Endodermal cell (in vitro differentiated cells): ENCODE measurements at regions not wholly inside any gene's neighbourhood (a gene's known extent, or its start where the extent isn't known, plus 50 kb on each side); places are given as distances from the start of the nearest gene placed in this dataset.

Experiments
- DNase-seq: peaks from one replicate; pipeline ENCODE4 v3.0.0-alpha.2; 2017
- H3K27ac ChIP-seq: 2 replicates; pipeline ENCODE4 v1.5.1; 2013; ENCODE audit warnings: mild to moderate bottlenecking, low read depth, low read length, moderate library complexity
- H3K27me3 ChIP-seq: 2 replicates; pipeline ENCODE4 v1.6.1; 2013; ENCODE audit warnings: mild to moderate bottlenecking, low read length, moderate library complexity; ENCODE audit not compliant: insufficient read depth, control insufficient read depth, poor library complexity, severe bottlenecking
- H3K36me3 ChIP-seq: 2 replicates; pipeline ENCODE4 v1.7.0; 2013; ENCODE audit warnings: mild to moderate bottlenecking, low read length, moderate library complexity; ENCODE audit not compliant: control insufficient read depth, insufficient read depth
- H3K4me1 ChIP-seq: one replicate; pipeline ENCODE4 v1.7.0; 2013; ENCODE audit warnings: low read length; ENCODE audit not compliant: control insufficient read depth, insufficient read depth
- H3K4me3 ChIP-seq: 2 replicates; pipeline ENCODE4 v1.5.1; 2013; ENCODE audit warnings: mild to moderate bottlenecking, low read length, moderate library complexity
- H3K9ac ChIP-seq: 2 replicates; pipeline ENCODE4 v1.6.1; 2013; ENCODE audit warnings: mild to moderate bottlenecking, low read length, moderate library complexity; ENCODE audit not compliant: poor library complexity, severe bottlenecking; ENCODE audit errors: extremely low read depth
- H3K9me3 ChIP-seq: 2 replicates; pipeline ENCODE4 v1.6.1; 2013; ENCODE audit warnings: mild to moderate bottlenecking, low read length, moderate library complexity; ENCODE audit not compliant: control insufficient read depth
- H3K27ac Mint-ChIP-seq: 2 replicates; pipeline ENCODE4 v1.8.0; 2020; ENCODE audit warnings: mixed read lengths
- H3K27me3 Mint-ChIP-seq: 2 replicates; pipeline ENCODE4 v1.8.0; 2021; ENCODE audit warnings: mild to moderate bottlenecking, mixed read lengths; ENCODE audit not compliant: insufficient read depth
- H3K36me3 Mint-ChIP-seq: 2 replicates; pipeline ENCODE4 v1.8.0; 2020; ENCODE audit warnings: low read depth, mixed read lengths
- H3K4me1 Mint-ChIP-seq: 2 replicates; pipeline ENCODE4 v1.8.0; 2020; ENCODE audit warnings: mixed read lengths
- H3K4me3 Mint-ChIP-seq: 2 replicates; pipeline ENCODE4 v1.8.0; 2020; ENCODE audit warnings: mild to moderate bottlenecking, moderate library complexity, mixed read lengths
- H3K9me3 Mint-ChIP-seq: 2 replicates; pipeline ENCODE4 v1.8.0; 2020; ENCODE audit warnings: mild to moderate bottlenecking, mixed read lengths
- WGBS, 2 experiments: methylation state at CpG; one replicate each; pipeline versions ENCODE4 v1.1.5 to v1.1.7; 2013; ENCODE audit warnings: missing lambda C conversion rate in 2 of 2, mixed read lengths in 1 of 2; ENCODE audit not compliant: insufficient coverage in 1 of 2, insufficient read length in 1 of 2; 5-methylcytosine and 5-hydroxymethylcytosine counted together
- TF ChIP-seq, protein P1 (sequence below): fragments of 200-600 bp; sonication (generic); conservative IDR thresholded peaks from 2 replicates; pipeline ENCODE4 v1.5.0; 2021; ENCODE audit warnings: antibody characterized with exemption, mild to moderate bottlenecking

DNA sequence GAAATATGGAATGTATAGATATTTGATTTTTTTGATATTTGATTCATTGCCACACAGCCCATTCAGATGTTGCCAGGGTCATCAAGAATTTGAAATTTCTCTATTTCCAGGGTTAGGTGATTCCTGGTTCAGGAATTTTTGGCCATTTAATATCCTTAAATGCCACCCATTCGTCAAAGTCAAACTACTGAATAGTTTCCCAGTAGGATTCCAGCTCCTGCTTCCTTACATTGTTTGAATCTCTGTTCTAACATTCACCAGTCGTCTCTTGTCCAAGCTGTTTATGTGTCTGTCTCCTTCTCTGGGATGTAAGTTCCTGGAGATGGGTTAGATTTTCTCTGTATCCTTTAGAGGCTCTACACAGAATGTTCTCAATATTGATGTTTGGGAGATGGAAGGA lies 124.9 kb upstream of the TLE3 start:
- Histone ChIP-seq H3K4me3 (no peak overlapping the region), H3K36me3 (no peaks in the 10 kb centered on the region), H3K9ac (no peak overlapping the region), H3K4me1 (no peaks in the 10 kb centered on the region), H3K27me3 (peaks cover 3% of the 10 kb centered on the region), H3K9me3 (no peaks in the 10 kb centered on the region), H3K27ac (peak overlapping the region; percentile 71)
- WGBS, 2 experiments = 54 to 77% methylated on average over 2 of the region's 2 CpGs
- Mint-ChIP-seq H3K4me3 (no peak overlapping the region), H3K9me3 (no peaks in the 10 kb centered on the region), H3K4me1 (peaks cover 1% of the 10 kb centered on the region), H3K36me3 (no peaks in the 10 kb centered on the region), H3K27me3 (peaks cover 22% of the 10 kb centered on the region), H3K27ac (no peak overlapping the region)
- no peak for DNase-seq
- TF ChIP-seq, protein P1, sequence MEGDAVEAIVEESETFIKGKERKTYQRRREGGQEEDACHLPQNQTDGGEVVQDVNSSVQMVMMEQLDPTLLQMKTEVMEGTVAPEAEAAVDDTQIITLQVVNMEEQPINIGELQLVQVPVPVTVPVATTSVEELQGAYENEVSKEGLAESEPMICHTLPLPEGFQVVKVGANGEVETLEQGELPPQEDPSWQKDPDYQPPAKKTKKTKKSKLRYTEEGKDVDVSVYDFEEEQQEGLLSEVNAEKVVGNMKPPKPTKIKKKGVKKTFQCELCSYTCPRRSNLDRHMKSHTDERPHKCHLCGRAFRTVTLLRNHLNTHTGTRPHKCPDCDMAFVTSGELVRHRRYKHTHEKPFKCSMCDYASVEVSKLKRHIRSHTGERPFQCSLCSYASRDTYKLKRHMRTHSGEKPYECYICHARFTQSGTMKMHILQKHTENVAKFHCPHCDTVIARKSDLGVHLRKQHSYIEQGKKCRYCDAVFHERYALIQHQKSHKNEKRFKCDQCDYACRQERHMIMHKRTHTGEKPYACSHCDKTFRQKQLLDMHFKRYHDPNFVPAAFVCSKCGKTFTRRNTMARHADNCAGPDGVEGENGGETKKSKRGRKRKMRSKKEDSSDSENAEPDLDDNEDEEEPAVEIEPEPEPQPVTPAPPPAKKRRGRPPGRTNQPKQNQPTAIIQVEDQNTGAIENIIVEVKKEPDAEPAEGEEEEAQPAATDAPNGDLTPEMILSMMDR = no peak

DNA sequence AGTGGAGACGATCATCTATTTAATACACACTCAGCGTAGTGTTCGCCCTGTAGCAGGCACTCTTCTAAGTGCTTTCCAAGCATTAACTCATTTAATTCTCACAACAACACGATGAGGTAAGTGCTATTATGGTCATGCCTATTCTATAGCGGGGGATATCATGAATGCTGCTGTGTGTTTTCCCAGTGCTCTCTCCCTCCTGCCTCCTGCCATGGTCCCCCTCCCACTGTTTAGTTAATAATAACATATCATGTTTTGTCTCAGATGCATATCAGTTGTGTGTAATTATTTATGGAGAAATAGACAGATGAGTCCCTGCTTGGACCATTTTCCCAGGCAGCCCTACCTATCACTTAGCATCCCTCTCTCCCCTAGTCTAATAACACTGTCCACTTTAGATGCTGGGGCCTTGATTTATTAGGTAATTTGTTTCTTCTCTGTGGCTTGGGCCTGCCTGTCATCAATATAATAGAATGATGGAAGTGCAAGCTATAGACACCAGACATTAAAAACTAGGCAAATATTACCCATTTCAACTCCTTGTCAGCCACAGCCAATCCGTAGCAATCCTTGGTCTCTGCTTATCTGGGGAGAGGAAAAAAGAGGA lies 122.9 kb upstream of the TLE3 start:
- no peaks in the 10 kb centered on the region for H3K36me3 ChIP-seq
- WGBS, 2 experiments = 87 to 94% methylated on average over 4 to 6 of the region's 6 CpGs
- Mint-ChIP-seq H3K9me3 (no peaks in the 10 kb centered on the region), H3K27ac (no peak overlapping the region), H3K4me3 (no peak overlapping the region), H3K27me3 (peaks cover 27% of the 10 kb centered on the region), H3K4me1 (peaks cover 1% of the 10 kb centered on the region), H3K36me3 (no peaks in the 10 kb centered on the region)
- no peak overlapping the region for H3K4me3 ChIP-seq
- DNase-seq = peak; percentile 5
- H3K27me3 ChIP-seq = peaks cover 7% of the 10 kb centered on the region
- H3K27ac ChIP-seq = peak overlapping the region; percentile 41
- H3K4me1 ChIP-seq = no peaks in the 10 kb centered on the region
- no peak overlapping the region for H3K9ac ChIP-seq
- H3K9me3 ChIP-seq = no peaks in the 10 kb centered on the region
- TF ChIP-seq, protein P1 = no peak

DNA sequence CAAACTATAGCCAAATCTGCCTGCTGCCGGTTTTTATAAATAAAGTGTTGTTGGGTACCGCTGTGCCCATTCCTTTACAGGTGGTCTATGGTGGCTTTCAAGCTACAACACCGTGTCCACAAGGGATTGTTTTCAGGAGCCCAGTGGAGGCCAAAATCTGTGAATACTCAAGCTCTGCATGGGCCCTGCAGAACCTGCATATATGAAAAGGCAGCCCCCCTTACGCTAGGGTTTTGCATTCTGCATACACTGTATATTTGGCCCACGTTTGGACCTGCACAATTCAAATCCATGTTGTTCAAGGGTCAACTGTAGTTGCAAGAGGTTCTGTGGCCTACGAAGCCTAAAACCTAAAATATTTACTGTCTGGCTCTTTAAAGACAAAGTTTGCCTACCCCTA lies 122.2 kb upstream of the TLE3 start:
- H3K36me3 Mint-ChIP-seq = no peaks in the 10 kb centered on the region
- H3K27ac ChIP-seq = peak overlapping the region; percentile 79

More for the DNA sequence above, 122.2 kb upstream of the TLE3 start:
- Histone ChIP-seq H3K36me3 (no peaks in the 10 kb centered on the region), H3K27me3 (peaks cover 3% of the 10 kb centered on the region), H3K4me3 (no peak overlapping the region), H3K9me3 (no peaks in the 10 kb centered on the region), H3K9ac (no peak overlapping the region), H3K4me1 (no peaks in the 10 kb centered on the region)
- Mint-ChIP-seq H3K9me3 (no peaks in the 10 kb centered on the region), H3K4me1 (peaks cover 1% of the 10 kb centered on the region), H3K27me3 (peaks cover 25% of the 10 kb centered on the region), H3K27ac (no peak overlapping the region), H3K4me3 (no peak overlapping the region)
- WGBS, 2 experiments = 88 to 90% methylated on average over 6 of the region's 6 CpGs
- TF ChIP-seq, protein P1 = no peak
- no peak for DNase-seq
